ENCODE measurements at regions not wholly inside any gene's neighbourhood (a gene's known extent, or its start where the extent isn't known, plus 50 kb on each side); places are given as distances from the start of the nearest gene placed in this dataset.

DNA sequence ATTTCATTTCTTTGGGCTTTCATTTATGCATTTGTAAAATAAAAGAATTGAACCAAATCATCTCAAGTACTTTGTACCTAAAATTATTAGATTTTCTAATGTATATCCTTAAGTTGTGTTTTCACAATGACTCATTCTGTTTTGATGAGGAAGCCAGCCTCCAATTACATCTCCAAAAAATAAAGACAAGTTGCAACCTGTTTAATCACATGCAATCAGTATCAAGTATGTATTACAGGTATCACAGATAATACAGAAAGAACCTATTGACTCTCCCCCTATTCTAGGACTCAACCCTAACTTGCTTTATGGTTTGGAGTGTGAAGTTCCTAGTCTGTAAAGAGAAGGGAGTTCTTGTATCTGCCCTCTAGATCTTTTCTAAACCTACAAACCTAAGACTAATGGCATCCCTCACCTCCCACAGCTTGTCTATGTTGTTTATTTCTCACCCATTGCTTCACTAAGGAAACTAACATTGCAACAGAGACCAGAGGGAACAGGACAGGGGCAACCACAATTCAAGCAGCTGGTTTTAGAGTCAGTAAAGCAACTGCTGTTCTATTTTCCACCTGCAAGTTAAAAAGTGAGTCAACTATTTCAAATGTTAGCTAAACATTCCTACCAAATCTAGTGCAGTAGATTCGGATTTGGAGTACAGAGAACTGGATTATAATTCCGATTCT lies 141.1 kb upstream of the ETAA1 start:
- no peaks in the 10 kb centered on the region for H3K36me3 ChIP-seq
- peak overlapping the region in 2 of 11 experiments; percentile 4 to 15; a peak in 2 of 22 replicates for H3K27ac ChIP-seq
- H3K9me3 ChIP-seq (replicated peaks in 1 of 11): peaks cover 0 to 13% (median 0%) of the 10 kb centered on the region in 11 experiments; a peak in 2 of 22 replicates
- H3K4me1 ChIP-seq: peaks cover 0 to 11% (median 0%) of the 10 kb centered on the region in 10 experiments; a peak in 6 of 20 replicates
- no peaks in the 10 kb centered on the region for H3K27me3 ChIP-seq
- no peak overlapping the region; a peak in 1 of 22 replicates for H3K4me2 ChIP-seq
- TF ChIP-seq Cebpa-rat (IDR thresholded peaks at IDR 0.05): no peak; a peak in 1 of 22 replicates
- no peak overlapping the region for H3K4me3 ChIP-seq
- no peak overlapping the region for H3K9ac ChIP-seq
- no peaks in the 10 kb centered on the region for H4K20me1 ChIP-seq

DNA sequence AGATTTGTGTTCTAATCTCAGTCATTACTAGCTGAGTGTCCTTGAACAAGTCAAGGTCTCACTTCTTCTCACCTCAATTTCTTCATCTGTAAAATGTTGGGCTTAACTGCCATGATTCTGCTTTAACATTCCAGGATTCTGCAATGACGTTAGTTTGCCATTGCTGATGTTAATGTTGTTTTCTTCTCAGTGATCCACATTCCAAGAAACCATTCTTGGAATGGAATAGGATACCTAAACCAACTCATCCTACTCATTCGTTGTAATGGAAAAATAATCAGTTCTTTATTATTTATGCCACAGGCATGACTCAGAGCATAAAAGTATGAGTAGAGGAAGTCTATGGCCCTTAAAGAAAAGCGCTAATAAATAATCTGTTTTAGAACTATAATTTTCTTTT lies 140.2 kb upstream of the ETAA1 start:
- no peaks in the 10 kb centered on the region for H3K27me3 ChIP-seq
- TF ChIP-seq Cebpa-rat (IDR thresholded peaks at IDR 0.05): no peak
- no peak overlapping the region for H3K9ac ChIP-seq
- no peaks in the 10 kb centered on the region for H3K36me3 ChIP-seq
- H3K4me3 ChIP-seq: no peak overlapping the region
- H3K9me3 ChIP-seq (replicated peaks in 1 of 11): peaks cover 0 to 13% (median 0%) of the 10 kb centered on the region in 11 experiments; a peak in 2 of 22 replicates
- H3K27ac ChIP-seq: no peak overlapping the region; a peak in 2 of 22 replicates
- no peaks in the 10 kb centered on the region for H4K20me1 ChIP-seq
- no peak overlapping the region for H3K4me2 ChIP-seq
- H3K4me1 ChIP-seq: peaks cover 0 to 11% (median 0%) of the 10 kb centered on the region in 10 experiments; a peak in 6 of 20 replicates

DNA sequence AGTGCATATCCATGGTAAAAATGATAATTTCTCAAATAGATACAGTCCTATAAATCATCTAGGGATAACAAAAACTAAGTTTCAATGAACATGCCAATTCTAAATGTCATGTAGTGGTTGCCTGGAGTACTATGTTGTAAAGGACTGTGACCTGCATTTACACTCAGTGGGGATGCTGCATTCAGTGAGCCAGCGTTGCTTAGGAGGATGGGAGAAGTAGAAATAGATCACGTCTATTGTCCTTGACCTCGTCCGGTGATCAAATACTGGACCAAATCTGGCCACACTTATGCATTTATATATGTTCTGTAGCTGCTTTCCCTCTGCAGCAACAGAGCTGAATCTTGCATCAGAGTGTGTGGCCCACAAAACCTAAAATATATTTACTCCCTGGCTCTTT lies 139.0 kb upstream of the ETAA1 start:
- Histone ChIP-seq H3K4me1 (peaks cover 0 to 2% (median 0%) of the 10 kb centered on the region in 10 experiments; a peak in 4 of 20 replicates), H3K9ac (no peak overlapping the region)

DNA sequence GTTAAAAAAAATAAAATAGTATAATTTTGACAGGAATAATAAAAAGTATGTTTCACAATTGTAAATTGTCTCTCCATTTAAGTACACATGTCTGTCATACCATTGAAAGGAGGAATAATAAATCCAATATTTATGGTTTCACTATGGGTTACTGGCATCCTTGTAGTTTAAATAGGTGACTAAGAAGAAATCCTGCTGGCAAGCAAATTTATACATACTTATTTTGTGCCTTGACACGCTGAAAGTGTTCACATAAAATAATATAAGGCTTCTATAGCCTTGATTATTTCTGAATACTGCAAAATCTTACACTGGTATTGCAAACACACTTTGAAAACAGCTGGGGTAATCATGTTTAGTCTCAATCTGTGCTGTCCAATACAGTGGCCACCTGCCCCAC lies 138.3 kb upstream of the ETAA1 start:
- Histone ChIP-seq H3K4me2 (no peak overlapping the region), H3K4me3 (no peak overlapping the region), H3K4me1 (no peaks in the 10 kb centered on the region; a peak in 2 of 20 replicates), H3K9me3 (replicated peaks in 1 of 11) (no peaks in the 10 kb centered on the region; a peak in 1 of 22 replicates), H3K27ac (no peak overlapping the region), H3K36me3 (no peaks in the 10 kb centered on the region), H3K9ac (no peak overlapping the region), H3K27me3 (no peaks in the 10 kb centered on the region), H4K20me1 (no peaks in the 10 kb centered on the region)
- no peak for TF ChIP-seq Cebpa-rat (IDR thresholded peaks at IDR 0.05)

More for the DNA sequence above, 139.0 kb upstream of the ETAA1 start:
- no peaks in the 10 kb centered on the region for H3K36me3 ChIP-seq
- no peak overlapping the region for H3K4me2 ChIP-seq
- peaks cover 0 to 6% (median 0%) of the 10 kb centered on the region in 11 experiments; a peak in 1 of 22 replicates for H3K9me3 ChIP-seq (replicated peaks in 1 of 11)
- no peaks in the 10 kb centered on the region for H3K27me3 ChIP-seq
- no peak for TF ChIP-seq Cebpa-rat (IDR thresholded peaks at IDR 0.05)
- no peak overlapping the region for H3K4me3 ChIP-seq
- no peaks in the 10 kb centered on the region for H4K20me1 ChIP-seq
- no peak overlapping the region for H3K27ac ChIP-seq

DNA sequence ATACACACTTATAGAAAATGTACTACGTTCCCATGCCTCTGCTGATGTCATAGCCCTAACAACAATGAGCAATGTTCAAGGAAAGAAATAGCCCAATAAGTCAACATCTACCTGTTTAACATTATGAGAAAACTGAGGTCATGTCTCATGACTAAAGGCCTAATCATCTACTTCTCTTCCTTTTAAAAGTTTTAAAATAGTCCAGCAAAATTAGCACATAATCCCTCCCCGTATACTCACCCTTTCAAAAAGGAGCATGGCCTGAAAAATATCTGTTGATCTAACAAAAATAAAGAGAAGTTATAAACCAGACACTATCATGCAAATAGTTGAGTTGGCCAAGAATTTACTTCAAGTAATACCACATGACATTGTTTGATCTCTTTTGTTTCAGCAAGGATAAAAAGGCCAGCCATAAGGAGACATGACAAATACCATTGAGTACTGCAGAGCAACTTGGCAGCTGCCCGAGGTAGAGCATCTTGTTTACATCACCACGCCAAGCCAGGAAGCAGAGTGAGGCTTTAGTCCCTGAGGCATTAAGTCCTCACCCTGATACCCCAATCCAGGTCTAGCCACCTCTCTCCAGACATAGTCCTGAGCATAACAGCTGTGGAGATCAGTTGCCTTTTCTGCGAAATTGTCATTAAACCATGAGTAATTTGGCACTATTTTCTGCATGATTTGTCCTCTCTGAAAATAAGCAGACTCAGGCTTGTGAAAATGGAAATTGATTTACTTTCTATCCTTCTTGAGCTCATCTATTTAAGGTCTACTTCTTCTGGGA lies 137.4 kb upstream of the ETAA1 start:
- TF ChIP-seq Cebpa-rat (IDR thresholded peaks at IDR 0.05): no peak
- Histone ChIP-seq H3K9me3 (replicated peaks in 1 of 11) (no peaks in the 10 kb centered on the region), H3K27me3 (no peaks in the 10 kb centered on the region), H3K9ac (no peak overlapping the region), H3K27ac (no peak overlapping the region), H4K20me1 (no peaks in the 10 kb centered on the region), H3K36me3 (no peaks in the 10 kb centered on the region), H3K4me3 (no peak overlapping the region), H3K4me2 (no peak overlapping the region), H3K4me1 (no peaks in the 10 kb centered on the region; a peak in 2 of 20 replicates)

DNA sequence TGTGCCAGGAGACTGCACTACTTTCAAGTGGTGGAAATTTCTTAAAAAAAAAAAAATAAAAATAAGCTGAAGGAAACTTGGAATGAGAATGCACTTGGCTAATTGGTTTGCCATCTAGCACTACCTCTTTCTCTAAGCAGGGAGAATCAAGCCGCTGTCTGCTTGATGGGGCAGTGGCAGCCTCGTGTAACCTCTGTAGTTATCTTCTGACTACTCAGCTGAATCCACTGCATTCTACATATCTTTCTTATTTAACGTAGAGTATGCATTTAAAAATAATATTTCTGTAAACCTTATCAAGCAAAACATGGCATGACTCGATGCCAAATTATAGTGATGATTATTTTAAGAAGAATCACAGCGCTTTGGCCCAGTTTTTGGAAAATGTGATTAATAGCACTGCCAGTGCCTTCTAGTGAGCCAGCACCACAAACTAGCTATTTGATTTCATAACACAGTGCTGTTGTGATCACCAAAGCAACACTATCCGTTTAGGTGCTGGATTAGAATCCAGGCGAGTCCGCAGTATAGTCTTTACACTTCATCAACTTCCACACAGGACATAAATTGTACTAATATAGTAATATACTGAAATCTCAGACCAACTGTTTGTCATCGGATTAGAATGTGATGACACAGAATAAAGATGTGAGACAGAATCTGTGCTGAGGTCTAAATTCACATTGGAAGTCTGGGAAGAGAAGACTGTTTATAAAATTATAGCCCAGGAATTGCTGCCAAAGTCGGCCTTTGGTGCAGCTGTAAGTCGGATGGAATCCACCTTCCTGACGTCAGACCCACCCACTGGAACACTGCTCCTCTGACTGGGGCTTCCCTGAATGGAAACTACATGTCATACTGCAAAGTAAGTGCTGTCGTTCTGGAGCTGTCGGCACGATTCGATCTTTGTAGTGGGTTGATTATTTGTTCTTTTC lies 136.5 kb upstream of the ETAA1 start:
- Histone ChIP-seq H3K4me3 (no peak overlapping the region), H3K36me3 (no peaks in the 10 kb centered on the region)
- no peak for TF ChIP-seq Cebpa-rat (IDR thresholded peaks at IDR 0.05)

DNA sequence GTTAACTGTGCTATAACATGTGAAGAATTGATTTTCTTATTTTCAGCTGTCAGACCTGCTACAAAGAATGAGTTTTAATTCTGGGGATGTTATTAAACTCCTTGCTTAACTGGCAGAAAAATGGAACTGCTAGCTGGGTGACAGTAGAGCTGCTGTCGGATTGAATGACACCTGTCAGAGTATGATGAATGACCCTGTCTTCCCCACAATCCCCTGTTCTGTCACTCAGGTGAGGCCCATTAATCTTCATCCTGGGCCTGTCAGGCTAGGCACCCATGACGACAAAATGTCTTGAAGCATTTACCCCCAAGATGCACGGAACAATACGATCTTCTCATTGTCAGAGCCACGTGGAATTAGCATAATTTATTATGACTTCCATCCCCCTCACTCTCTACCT lies 129.9 kb upstream of the ETAA1 start:
- no peaks in the 10 kb centered on the region for H3K36me3 ChIP-seq
- H3K4me1 ChIP-seq: no peaks in the 10 kb centered on the region
- no peaks in the 10 kb centered on the region for H4K20me1 ChIP-seq
- no peak overlapping the region for H3K9ac ChIP-seq
- H3K4me2 ChIP-seq: no peak overlapping the region
- no peak for TF ChIP-seq Cebpa-rat (IDR thresholded peaks at IDR 0.05)
- H3K27ac ChIP-seq: no peak overlapping the region
- no peak overlapping the region for H3K4me3 ChIP-seq
- no peaks in the 10 kb centered on the region for H3K9me3 ChIP-seq (replicated peaks in 1 of 11)
- no peaks in the 10 kb centered on the region for H3K27me3 ChIP-seq

More for the DNA sequence above, 136.5 kb upstream of the ETAA1 start:
- H3K9ac ChIP-seq: no peak overlapping the region
- no peaks in the 10 kb centered on the region for H3K27me3 ChIP-seq
- H3K4me2 ChIP-seq: no peak overlapping the region
- H4K20me1 ChIP-seq: no peaks in the 10 kb centered on the region
- H3K27ac ChIP-seq: no peak overlapping the region
- no peaks in the 10 kb centered on the region for H3K9me3 ChIP-seq (replicated peaks in 1 of 11)
- no peaks in the 10 kb centered on the region; a peak in 2 of 20 replicates for H3K4me1 ChIP-seq

DNA sequence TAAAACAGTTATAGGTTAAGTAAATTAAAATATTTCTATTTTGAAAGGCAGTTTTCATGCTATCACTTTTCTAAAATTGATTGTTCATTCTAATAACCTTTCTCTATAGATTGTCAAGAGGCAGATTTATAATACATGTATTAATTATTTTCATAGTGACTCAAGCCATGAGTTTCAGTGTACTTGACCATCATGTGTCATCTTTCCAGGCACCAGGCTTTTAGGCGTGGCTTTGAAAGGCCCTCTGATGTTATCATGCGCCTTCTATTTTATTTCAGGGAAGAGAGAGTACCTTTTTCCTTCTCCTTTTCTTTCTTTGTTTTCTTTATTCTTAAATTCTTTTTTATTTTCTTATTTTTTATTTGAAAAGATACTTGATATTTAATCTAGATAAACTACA lies 128.3 kb upstream of the ETAA1 start:
- Histone ChIP-seq H3K36me3 (no peaks in the 10 kb centered on the region), H3K4me3 (no peak overlapping the region), H3K9me3 (replicated peaks in 1 of 11) (no peaks in the 10 kb centered on the region), H3K9ac (no peak overlapping the region), H3K4me2 (no peak overlapping the region), H4K20me1 (no peaks in the 10 kb centered on the region), H3K27me3 (no peaks in the 10 kb centered on the region), H3K4me1 (no peaks in the 10 kb centered on the region), H3K27ac (no peak overlapping the region)
- no peak for TF ChIP-seq Cebpa-rat (IDR thresholded peaks at IDR 0.05)

DNA sequence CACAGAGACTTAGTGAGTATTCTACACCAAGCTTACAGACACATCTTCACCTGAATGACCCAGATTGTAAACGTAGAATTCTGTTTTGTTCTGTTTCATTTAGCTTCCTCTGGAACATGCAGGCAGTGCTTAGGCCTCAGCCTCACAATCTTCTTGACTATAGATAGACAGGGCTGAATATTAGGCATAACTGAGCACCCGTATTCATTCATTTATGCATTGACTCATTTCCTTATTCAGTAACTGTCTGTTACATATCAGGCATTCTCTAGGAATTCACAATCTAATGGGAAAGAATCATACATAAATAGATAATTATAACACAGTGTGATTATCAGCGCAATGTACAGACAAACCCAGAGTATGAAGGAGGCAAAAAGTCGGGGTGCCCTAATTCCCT lies 124.9 kb upstream of the ETAA1 start:
- H3K9me3 ChIP-seq (replicated peaks in 1 of 11): no peaks in the 10 kb centered on the region
- no peak for TF ChIP-seq Cebpa-rat (IDR thresholded peaks at IDR 0.05)
- no peaks in the 10 kb centered on the region for H3K36me3 ChIP-seq
- no peak overlapping the region for H3K27ac ChIP-seq
- H4K20me1 ChIP-seq: no peaks in the 10 kb centered on the region
- H3K4me3 ChIP-seq: no peak overlapping the region
- no peak overlapping the region for H3K9ac ChIP-seq
- H3K4me1 ChIP-seq: no peaks in the 10 kb centered on the region
- H3K27me3 ChIP-seq: no peaks in the 10 kb centered on the region
- H3K4me2 ChIP-seq: no peak overlapping the region

All from BLaER1 treated with 17β-estradiol and CSF1 and Interleukin-3, amounts not matched to agents 10 nM and 100 nM (cell line).